IPS DF 6.9 (cell line): ENCODE measurements at regions not wholly inside any gene's neighbourhood (a gene's known extent, or its start where the extent isn't known, plus 50 kb on each side); places are given as distances from the start of the nearest gene placed in this dataset.

ENCODE experiments used
- DNase-seq: peaks from one replicate; pipeline ENCODE4 v3.0.0-alpha.2; 2013; ENCODE audit warnings: low read depth, low spot score
- H3K27ac ChIP-seq: one replicate; pipeline ENCODE4 v1.5.1; 2013; ENCODE audit warnings: low read length, control low read depth
- H3K27me3 ChIP-seq: 2 replicates; pipeline ENCODE4 v1.6.1; 2013; ENCODE audit warnings: mild to moderate bottlenecking, low read length; ENCODE audit not compliant: control insufficient read depth, insufficient read depth
- H3K36me3 ChIP-seq: 2 replicates; pipeline ENCODE4 v1.6.1; 2013; ENCODE audit warnings: low read length; ENCODE audit not compliant: control insufficient read depth, insufficient read depth
- H3K4me1 ChIP-seq: 2 replicates; pipeline ENCODE4 v1.6.1; 2013; ENCODE audit warnings: low read length; ENCODE audit not compliant: control insufficient read depth, insufficient read depth
- H3K4me3 ChIP-seq: 2 replicates; pipeline ENCODE4 v1.5.1; 2013; ENCODE audit warnings: mild to moderate bottlenecking, low read length
- H3K9me3 ChIP-seq: 2 replicates; pipeline ENCODE4 v1.6.1; 2013; ENCODE audit warnings: low read length, inconsistent platforms; ENCODE audit not compliant: control insufficient read depth, insufficient read depth
- WGBS: extraction: QIAGEN DNeasy Blood & Tissue Kit; methylation state at CpG from one replicate; pipeline ENCODE4 v1.1.7; 2013; ENCODE audit warnings: mixed read lengths, missing lambda C conversion rate; ENCODE audit not compliant: insufficient read length, insufficient coverage; 5-methylcytosine and 5-hydroxymethylcytosine counted together

DNA sequence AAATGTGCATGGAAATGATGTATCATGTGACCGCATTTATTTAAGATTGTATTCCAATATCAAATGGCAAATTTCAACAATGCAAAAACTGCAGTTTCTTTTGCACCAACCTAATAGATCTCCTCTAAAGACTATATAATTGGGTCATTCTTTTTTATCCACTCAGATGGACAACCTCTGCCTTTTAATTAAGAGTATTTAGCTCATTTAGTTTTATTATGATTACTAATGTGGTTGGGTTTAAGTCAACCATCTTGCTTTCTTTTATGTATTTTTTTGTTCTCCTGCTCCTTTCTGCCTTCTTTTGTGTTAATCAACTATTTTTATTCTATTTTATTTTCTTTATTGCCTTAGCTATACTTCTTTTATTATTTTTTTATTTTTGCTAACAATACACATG is 468.5 kb upstream of the MKI67 start:
- H3K27me3 ChIP-seq, result no peaks in the 10 kb centered on the region
- no peaks in the 10 kb centered on the region for H3K4me1 ChIP-seq
- H3K4me3 ChIP-seq, result no peak overlapping the region
- no CpG with 5 or more reads among the region's 1 CpG for WGBS
- DNase-seq, result no peak
- no peaks in the 10 kb centered on the region for H3K36me3 ChIP-seq
- no peak overlapping the region for H3K27ac ChIP-seq
- no peaks in the 10 kb centered on the region for H3K9me3 ChIP-seq

DNA sequence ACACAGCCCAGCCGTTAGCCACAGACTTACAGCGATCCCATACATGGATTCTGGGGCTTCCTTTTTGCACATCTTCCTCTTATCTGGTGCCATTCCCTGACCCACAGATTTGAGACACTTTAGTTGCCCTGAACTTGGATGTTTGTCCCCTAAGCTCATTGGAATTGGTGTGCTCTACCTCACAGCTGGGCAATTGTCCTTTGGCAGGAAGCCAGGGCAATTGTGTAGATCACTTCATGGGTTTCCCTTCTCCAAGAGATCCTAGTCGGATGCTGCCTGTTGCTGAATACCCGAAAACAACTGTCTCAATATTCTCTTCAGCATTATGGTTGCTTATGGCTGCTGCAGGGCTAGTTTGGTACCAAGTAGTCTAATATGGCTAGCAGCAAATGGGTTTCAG is 470.7 kb upstream of the MKI67 start:
- WGBS, result no CpG with 5 or more reads among the region's 4 CpGs
- H3K9me3 ChIP-seq, result no peaks in the 10 kb centered on the region

DNA sequence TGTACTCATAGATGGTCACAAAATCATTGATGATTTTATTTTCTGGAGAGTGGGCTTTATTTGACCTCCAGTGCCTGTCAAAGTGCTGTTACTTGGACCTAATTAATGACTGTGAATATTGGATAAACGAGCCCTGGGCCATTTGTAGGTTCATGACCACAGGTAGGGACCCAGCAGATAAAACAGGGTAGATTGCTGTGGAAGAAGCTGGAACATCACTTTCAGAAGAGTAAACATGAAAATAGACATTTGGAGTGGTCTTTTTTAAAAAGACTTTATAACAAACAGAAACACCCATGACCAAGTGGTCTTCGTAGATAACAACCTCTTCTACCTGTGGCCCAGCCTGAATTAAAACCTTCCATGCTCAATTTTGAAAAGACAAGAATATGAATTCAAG is 472.8 kb upstream of the MKI67 start:
- H3K27ac ChIP-seq, result no peak overlapping the region
- no CpG with 5 or more reads among the region's 2 CpGs for WGBS
- DNase-seq, result no peak
- no peaks in the 10 kb centered on the region for H3K9me3 ChIP-seq
- no peaks in the 10 kb centered on the region for H3K4me1 ChIP-seq
- no peaks in the 10 kb centered on the region for H3K36me3 ChIP-seq
- H3K27me3 ChIP-seq, result no peaks in the 10 kb centered on the region
- H3K4me3 ChIP-seq, result no peak overlapping the region

More for the DNA sequence above, 470.7 kb upstream of the MKI67 start:
- H3K27me3 ChIP-seq, result no peaks in the 10 kb centered on the region
- no peak overlapping the region for H3K27ac ChIP-seq
- no peak for DNase-seq
- no peaks in the 10 kb centered on the region for H3K36me3 ChIP-seq
- no peaks in the 10 kb centered on the region for H3K4me1 ChIP-seq
- H3K4me3 ChIP-seq, result no peak overlapping the region

DNA sequence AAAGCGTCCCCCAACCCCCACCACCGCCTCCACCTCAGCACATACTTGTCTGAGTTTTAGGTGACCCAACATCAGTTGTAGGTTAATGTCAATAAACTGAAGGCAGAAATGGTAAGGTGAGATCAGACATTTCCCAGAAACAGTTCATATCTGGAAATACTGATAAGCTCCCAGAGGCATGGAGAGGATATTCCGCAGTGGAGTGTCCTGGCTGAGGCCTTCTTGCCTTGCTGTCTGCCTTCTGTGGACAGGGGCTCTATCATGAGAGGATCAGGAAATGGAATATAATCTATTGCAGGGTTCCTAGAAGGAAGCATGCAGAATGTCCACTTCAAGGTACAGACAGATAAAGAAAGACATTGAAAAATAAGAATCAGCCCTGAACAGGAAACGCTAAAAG is 473.3 kb upstream of the MKI67 start:
- Histone ChIP-seq H3K27ac (no peak overlapping the region), H3K4me1 (no peaks in the 10 kb centered on the region), H3K36me3 (no peaks in the 10 kb centered on the region), H3K4me3 (no peak overlapping the region), H3K27me3 (no peaks in the 10 kb centered on the region), H3K9me3 (no peaks in the 10 kb centered on the region)
- no peak for DNase-seq
- no CpG with 5 or more reads among the region's 4 CpGs for WGBS

DNA sequence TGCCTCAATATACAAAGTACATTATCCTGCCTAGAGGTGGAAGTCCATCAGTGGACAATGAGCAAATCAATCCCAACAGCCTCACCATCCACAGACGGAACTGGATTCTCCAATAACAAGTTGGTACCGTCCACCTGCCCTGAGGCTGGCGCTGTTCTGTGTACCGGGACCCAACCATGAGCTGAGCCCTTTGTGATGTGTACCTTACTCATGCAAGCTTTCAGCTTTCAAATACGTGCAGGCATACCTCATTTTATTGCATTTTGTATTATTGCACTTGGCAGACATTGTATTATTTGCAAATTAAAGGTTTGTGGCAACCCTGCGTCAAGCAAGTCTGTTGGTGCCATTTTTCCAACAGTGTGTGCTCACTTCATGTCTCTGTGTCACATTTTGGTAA is 476.0 kb upstream of the MKI67 start:
- Histone ChIP-seq H3K9me3 (no peaks in the 10 kb centered on the region), H3K27me3 (no peaks in the 10 kb centered on the region), H3K4me3 (no peak overlapping the region), H3K4me1 (no peaks in the 10 kb centered on the region), H3K36me3 (no peaks in the 10 kb centered on the region), H3K27ac (no peak overlapping the region)
- DNase-seq, result no peak
- WGBS, result no CpG with 5 or more reads among the region's 6 CpGs

DNA sequence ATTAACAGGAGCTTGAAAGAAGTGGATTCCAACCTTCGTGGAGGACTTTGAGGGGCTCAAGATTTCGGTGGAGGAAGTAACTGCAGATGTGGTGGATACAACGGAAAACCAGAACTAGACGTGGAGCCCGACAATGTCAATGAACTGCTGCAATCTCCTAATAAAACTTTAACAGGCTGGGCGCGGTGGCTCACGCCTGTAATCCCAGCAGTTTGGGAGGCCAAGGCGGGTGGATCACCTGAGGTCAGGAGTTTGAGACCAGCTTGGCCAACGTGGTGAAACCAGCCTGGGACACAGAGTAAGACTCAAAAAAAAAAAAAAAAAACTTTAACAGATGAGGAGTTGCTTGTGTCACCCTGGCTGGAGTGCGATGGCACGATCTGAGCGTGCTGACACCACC is 477.8 kb upstream of the MKI67 start:
- H3K36me3 ChIP-seq, result no peaks in the 10 kb centered on the region
- no peak overlapping the region for H3K4me3 ChIP-seq
- H3K27me3 ChIP-seq, result no peaks in the 10 kb centered on the region
- DNase-seq, result no peak
- H3K27ac ChIP-seq, result no peak overlapping the region
- no peaks in the 10 kb centered on the region for H3K9me3 ChIP-seq
- WGBS, result no CpG with 5 or more reads among the region's 13 CpGs
- no peaks in the 10 kb centered on the region for H3K4me1 ChIP-seq

DNA sequence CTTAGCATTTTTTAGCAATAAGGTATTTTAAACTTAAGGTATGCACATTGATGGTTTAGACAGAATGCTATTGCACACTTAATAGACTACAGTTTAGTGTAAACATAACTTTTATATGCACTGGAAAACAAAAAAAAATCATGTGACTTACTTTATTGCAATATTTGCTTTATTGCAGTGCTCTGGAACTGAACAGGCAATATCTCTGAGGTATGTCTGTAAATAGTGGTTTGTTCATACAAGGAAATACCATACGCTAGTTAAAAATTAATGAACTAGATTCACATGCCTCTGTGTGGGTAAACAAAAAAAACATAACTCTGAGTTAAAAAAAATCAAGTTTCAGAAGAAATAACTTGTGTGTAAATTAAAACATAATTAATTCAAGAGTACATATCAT is 479.0 kb upstream of the MKI67 start:
- no peak for DNase-seq
- no peaks in the 10 kb centered on the region for H3K9me3 ChIP-seq
- no peaks in the 10 kb centered on the region for H3K36me3 ChIP-seq
- H3K4me3 ChIP-seq, result no peak overlapping the region
- no peak overlapping the region for H3K27ac ChIP-seq
- no peaks in the 10 kb centered on the region for H3K27me3 ChIP-seq
- WGBS, result no CpG with 5 or more reads among the region's 1 CpG
- no peaks in the 10 kb centered on the region for H3K4me1 ChIP-seq

DNA sequence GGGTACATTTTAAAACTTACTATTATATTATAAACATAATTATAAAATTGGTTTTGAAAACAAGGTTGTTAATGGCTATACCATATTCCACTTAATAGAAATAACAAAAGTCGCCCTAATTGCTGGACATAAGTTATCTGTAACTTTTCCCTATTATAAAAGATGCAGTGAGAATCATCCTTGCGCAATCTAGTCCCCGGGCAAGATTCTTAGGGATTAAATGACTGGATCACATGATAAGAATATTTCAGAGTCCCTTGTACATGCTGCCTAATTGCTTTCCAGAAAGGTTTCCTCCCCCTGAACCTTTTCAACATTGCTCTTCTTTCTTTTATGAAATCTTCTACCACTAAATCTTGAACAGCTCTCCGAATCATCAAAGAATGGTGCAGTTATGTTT is 479.8 kb upstream of the MKI67 start:
- no peak for DNase-seq
- Histone ChIP-seq H3K4me1 (no peaks in the 10 kb centered on the region), H3K27ac (no peak overlapping the region), H3K4me3 (no peak overlapping the region), H3K36me3 (no peaks in the 10 kb centered on the region), H3K27me3 (no peaks in the 10 kb centered on the region), H3K9me3 (no peaks in the 10 kb centered on the region)
- no CpG with 5 or more reads among the region's 4 CpGs for WGBS

DNA sequence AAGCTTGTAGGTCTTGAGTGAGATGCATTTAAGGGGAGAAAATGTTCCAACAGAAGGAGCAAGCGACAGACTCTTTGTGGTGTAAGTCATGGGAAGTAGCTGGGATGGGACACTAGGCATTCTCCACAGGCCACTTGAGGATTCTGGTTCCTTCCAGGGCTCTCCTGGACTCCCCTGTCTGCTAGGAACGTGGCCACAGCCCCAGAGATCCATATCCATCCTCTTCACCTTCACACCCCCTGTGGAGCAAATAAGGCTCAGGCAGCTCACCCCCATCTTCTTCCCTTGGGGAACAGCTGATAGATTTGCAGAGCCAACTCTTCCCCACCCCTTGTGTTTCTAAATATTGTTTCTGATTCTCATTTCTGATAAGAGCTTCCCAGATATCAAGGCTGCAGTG is 482.6 kb upstream of the MKI67 start:
- no peak overlapping the region for H3K27ac ChIP-seq
- no peak overlapping the region; the same call in 1 of the 2 replicates for H3K4me3 ChIP-seq
- no CpG with 5 or more reads among the region's 2 CpGs for WGBS
- no peaks in the 10 kb centered on the region for H3K9me3 ChIP-seq
- no peak for DNase-seq
- H3K4me1 ChIP-seq, result no peaks in the 10 kb centered on the region; the same call in 1 of the 2 replicates
- H3K27me3 ChIP-seq, result no peaks in the 10 kb centered on the region
- H3K36me3 ChIP-seq, result no peaks in the 10 kb centered on the region

DNA sequence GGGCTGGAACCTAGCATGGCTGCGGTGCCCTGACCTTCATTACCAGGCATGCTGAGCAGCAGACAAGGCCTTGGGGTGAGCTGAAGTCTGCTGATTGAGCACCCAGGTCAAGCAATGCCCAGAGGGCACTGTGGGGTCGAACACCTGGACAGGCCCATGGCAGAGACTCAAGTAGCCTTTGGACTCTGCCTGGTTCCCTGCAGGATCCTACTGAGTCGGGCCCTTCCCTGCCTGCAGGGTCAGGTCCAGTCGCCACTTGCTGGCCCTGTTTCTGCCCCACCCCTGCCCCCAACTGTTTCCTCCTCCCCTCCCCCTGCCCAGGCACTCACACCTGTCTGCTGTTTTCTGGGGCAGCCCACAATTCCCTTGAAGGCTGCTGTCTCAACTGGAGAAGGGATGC is 483.2 kb upstream of the MKI67 start:
- Histone ChIP-seq H3K27ac (no peak overlapping the region), H3K27me3 (no peaks in the 10 kb centered on the region), H3K4me1 (no peaks in the 10 kb centered on the region; the same call in 1 of the 2 replicates), H3K36me3 (no peaks in the 10 kb centered on the region), H3K9me3 (no peaks in the 10 kb centered on the region), H3K4me3 (no peak overlapping the region)
- WGBS, result no CpG with 5 or more reads among the region's 4 CpGs
- no peak for DNase-seq

DNA sequence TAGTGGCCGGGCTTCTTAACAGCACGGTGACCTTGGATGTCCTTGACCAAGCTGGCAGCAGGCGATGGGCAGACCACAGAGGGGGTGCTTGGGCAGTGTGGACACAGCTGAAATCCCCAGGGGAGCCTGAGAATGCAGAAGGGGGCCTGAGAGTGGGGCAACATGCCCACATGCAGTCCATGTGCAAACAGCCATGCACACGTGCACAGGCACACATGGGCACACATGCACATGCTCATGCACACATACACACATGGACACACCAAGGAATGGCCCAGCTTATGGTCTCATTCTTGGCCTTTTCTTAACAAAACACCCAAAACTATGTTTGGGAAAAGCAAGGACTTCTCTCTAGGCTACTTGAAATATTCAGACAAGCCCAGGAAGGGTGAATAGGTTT is 483.9 kb upstream of the MKI67 start:
- Histone ChIP-seq H3K27me3 (no peaks in the 10 kb centered on the region), H3K27ac (no peak overlapping the region), H3K9me3 (no peaks in the 10 kb centered on the region), H3K4me1 (no peaks in the 10 kb centered on the region; the same call in 1 of the 2 replicates), H3K4me3 (no peak overlapping the region), H3K36me3 (no peaks in the 10 kb centered on the region)
- no peak for DNase-seq
- no CpG with 5 or more reads among the region's 4 CpGs for WGBS
